Lower lobe of right lung (tissue), 2 donors: ENCODE measurements at regions not wholly inside any gene's neighbourhood (a gene's known extent, or its start where the extent isn't known, plus 50 kb on each side); places are given as distances from the start of the nearest gene placed in this dataset.

Experiments
- ATAC-seq, 2 donors: fragments of 200-7000 bp; cut with Tn5 transposase; one replicate each; pipeline ENCODE4 v1.9.1; 2020 to 2022; ENCODE audit warnings: mild to moderate bottlenecking in 2 of 2, moderate library complexity in 2 of 2
- DNase-seq: peaks from one replicate; pipeline ENCODE4 v3.0.0-alpha.2; 2020
- H3K27ac ChIP-seq: fragments of 200-600 bp; one replicate; pipeline ENCODE4 v1.8.0; 2022
- H3K27me3 ChIP-seq: fragments of 200-600 bp; one replicate; pipeline ENCODE4 v1.8.0; 2022; ENCODE audit warnings: low read depth
- H3K36me3 ChIP-seq: fragments of 200-600 bp; one replicate; pipeline ENCODE4 v1.8.0; 2022; ENCODE audit warnings: mild to moderate bottlenecking
- H3K4me1 ChIP-seq: fragments of 200-600 bp; one replicate; pipeline ENCODE4 v1.8.0; 2022
- H3K4me3 ChIP-seq: fragments of 200-600 bp; one replicate; pipeline ENCODE4 v1.8.0; 2022; ENCODE audit warnings: mild to moderate bottlenecking
- H3K9me3 ChIP-seq: fragments of 200-600 bp; one replicate; pipeline ENCODE4 v1.8.0; 2022
- CTCF ChIP-seq: fragments of 200-600 bp; IDR thresholded peaks from one replicate; pipeline ENCODE4 v1.8.0; 2022; ENCODE audit warnings: antibody characterized with exemption, mild to moderate bottlenecking
- intact Hi-C: fragments of 100-400 bp; cut with DNase I; formaldehyde crosslinking; loops from one replicate; pipeline ENCODE4 v1.11.0; 2022
- donor health status: DM: no; HTN: yes; CAD: no; lungs with severe emphysema.

- Histone ChIP-seq H3K27ac (no peak overlapping the region), H3K27me3 (no peaks in the 10 kb centered on the region), H3K36me3 (no peaks in the 10 kb centered on the region), H3K4me3 (no peak overlapping the region), H3K4me1 (no peaks in the 10 kb centered on the region), H3K9me3 (no peaks in the 10 kb centered on the region)
- ATAC-seq, result no peak
- no peak for TF ChIP-seq CTCF
- DNase-seq, result no peak
- intact Hi-C loops, result no loop called here
These were observed 626.4 kb upstream of the GOLIM4 start for GRCh38 chr3:168722091-168722490.

GRCh38 chr3:168714609-168715240, 619.0 kb upstream of the GOLIM4 start:
- no peak overlapping the region for H3K4me3 ChIP-seq
- no peaks in the 10 kb centered on the region for H3K4me1 ChIP-seq
- no peak for ATAC-seq
- H3K27me3 ChIP-seq, result no peaks in the 10 kb centered on the region
- DNase-seq, result no peak
- no peak overlapping the region for H3K27ac ChIP-seq
- intact Hi-C loops, result no loop called here
- no peak for TF ChIP-seq CTCF
- H3K36me3 ChIP-seq, result no peaks in the 10 kb centered on the region
- no peaks in the 10 kb centered on the region for H3K9me3 ChIP-seq

- no peaks in the 10 kb centered on the region for H3K9me3 ChIP-seq
- no peak for TF ChIP-seq CTCF
- no peak overlapping the region for H3K4me3 ChIP-seq
- H3K36me3 ChIP-seq, result no peaks in the 10 kb centered on the region
- DNase-seq, result no peak
- ATAC-seq, result no peak
- no peaks in the 10 kb centered on the region for H3K4me1 ChIP-seq
- no peak overlapping the region for H3K27ac ChIP-seq
- H3K27me3 ChIP-seq, result no peaks in the 10 kb centered on the region
- intact Hi-C loops, result no loop called here
These were observed 613.3 kb upstream of the GOLIM4 start for GRCh38 chr3:168709073-168709472.

- DNase-seq (no peak), ATAC-seq (no peak)
- H3K4me1 ChIP-seq, result no peaks in the 10 kb centered on the region
- intact Hi-C loops, result no loop called here
- no peaks in the 10 kb centered on the region for H3K36me3 ChIP-seq
- H3K27me3 ChIP-seq, result no peaks in the 10 kb centered on the region
- no peak overlapping the region for H3K4me3 ChIP-seq
- TF ChIP-seq CTCF, result no peak
- no peaks in the 10 kb centered on the region for H3K9me3 ChIP-seq
- no peak overlapping the region for H3K27ac ChIP-seq
These were observed 612.2 kb upstream of the GOLIM4 start for GRCh38 chr3:168707900-168708299.

DNA sequence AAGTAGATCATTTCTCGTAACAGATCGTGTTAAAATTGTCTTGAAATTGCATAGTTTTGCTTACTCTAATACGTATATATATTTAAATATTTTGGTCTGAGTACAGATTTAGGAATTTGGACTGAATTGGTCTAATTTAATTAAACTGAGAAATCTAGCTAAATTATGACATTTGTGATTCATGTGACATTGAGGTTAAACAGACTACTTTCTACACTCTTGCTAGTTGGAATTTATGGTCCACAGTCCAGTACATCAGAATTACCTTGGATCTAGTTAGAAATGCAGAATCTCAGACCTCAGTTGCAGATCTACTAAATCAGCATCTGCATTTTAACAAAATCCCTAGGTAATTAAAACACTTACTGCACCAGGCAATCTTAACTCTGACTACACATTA, 609.7 kb upstream of the GOLIM4 start:
- no peak for ATAC-seq
- Histone ChIP-seq H3K36me3 (no peaks in the 10 kb centered on the region), H3K4me1 (no peaks in the 10 kb centered on the region), H3K27me3 (no peaks in the 10 kb centered on the region), H3K9me3 (no peaks in the 10 kb centered on the region), H3K4me3 (no peak overlapping the region), H3K27ac (no peak overlapping the region)
- DNase-seq, result no peak
- no peak for TF ChIP-seq CTCF
- intact Hi-C loops, result no loop called here

DNA sequence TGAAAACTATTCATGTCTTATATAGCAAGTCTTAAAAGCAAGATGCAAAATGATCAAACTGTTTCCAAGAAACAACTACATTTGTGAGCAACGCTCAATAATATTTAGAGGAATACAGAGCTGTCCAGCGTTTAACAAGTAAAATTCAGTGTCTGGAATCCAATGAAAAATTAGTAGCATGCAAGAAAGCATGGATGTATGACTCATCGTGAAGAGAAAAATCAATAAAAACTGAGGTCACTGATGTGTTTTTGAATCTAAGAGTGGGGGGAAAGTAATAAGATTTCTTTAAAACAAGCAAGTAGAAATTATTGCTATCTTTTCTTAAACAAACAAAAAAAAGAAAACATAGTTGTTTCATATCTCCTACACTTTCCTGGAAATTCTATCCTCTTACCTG, 600.3 kb upstream of the GOLIM4 start:
- no peak overlapping the region for H3K27ac ChIP-seq
- ATAC-seq, result no peak
- intact Hi-C loops, result no loop called here

More for the DNA sequence above, 600.3 kb upstream of the GOLIM4 start:
- no peak for DNase-seq
- Histone ChIP-seq H3K4me3 (no peak overlapping the region), H3K9me3 (no peaks in the 10 kb centered on the region), H3K4me1 (no peaks in the 10 kb centered on the region), H3K36me3 (no peaks in the 10 kb centered on the region), H3K27me3 (no peaks in the 10 kb centered on the region)
- TF ChIP-seq CTCF, result no peak
